IMR-90 (cell line): ENCODE measurements at regions not wholly inside any gene's neighbourhood (a gene's known extent, or its start where the extent isn't known, plus 50 kb on each side); places are given as distances from the start of the nearest gene placed in this dataset.

ENCODE experiments used
- ATAC-seq: fragments of 200-7000 bp; cut with Tn5 transposase; 2 replicates; pipeline ENCODE4 v1.9.1; 2020; ENCODE audit warnings: low read depth, mild to moderate bottlenecking, moderate library complexity
- BruUV-seq: library from RNA; stranded (reverse); fragments of 400-500 nt; replicated peaks from 2 replicates; lab custom pipeline; 2021; lab: Mats Ljungman, UMichigan
- CTCF ChIA-PET: fragments of 300-600 bp; formaldehyde crosslinking; extraction: SDS; loops from one replicate; lab custom pipeline; 2021; ENCODE audit warnings: antibody characterized with exemption; lab: Yijun Ruan, JAX
- POLR2A ChIA-PET: fragments of 300-600 bp; sonication (Branson Sonifier 250); formaldehyde crosslinking; loops from one replicate; lab custom pipeline; 2022; ENCODE audit warnings: antibody characterized with exemption; ENCODE audit not compliant: unreplicated experiment; lab: Charles Lee
- DNase-seq: peaks from one replicate; pipeline ENCODE4 v3.0.0; 2013
- H2AFZ ChIP-seq: replicated peaks from 2 replicates; pipeline ENCODE3; 2013; ENCODE audit warnings: low read length, mild to moderate bottlenecking; ENCODE audit not compliant: poor library complexity
- H2AK5ac ChIP-seq: 2 replicates; pipeline ENCODE4 v1.6.1; 2013; ENCODE audit warnings: low read depth, low read length, inconsistent platforms
- H2AK9ac ChIP-seq: replicated peaks from 2 replicates; pipeline ENCODE3; 2013; ENCODE audit warnings: mild to moderate bottlenecking, low read depth, low read length, moderate library complexity; ENCODE audit not compliant: poor library complexity
- H2BK120ac ChIP-seq: 2 replicates; pipeline ENCODE4 v1.6.1; 2013; ENCODE audit warnings: low read depth, low read length, inconsistent platforms
- H2BK15ac ChIP-seq: 3 replicates; pipeline ENCODE4 v1.6.1; 2013; ENCODE audit warnings: low read depth, low read length, inconsistent platforms
- H2BK20ac ChIP-seq: 2 replicates; pipeline ENCODE4 v1.6.1; 2013; ENCODE audit warnings: low read depth, mild to moderate bottlenecking, inconsistent platforms, low read length, moderate library complexity
- H2BK5ac ChIP-seq: 2 replicates; pipeline ENCODE4 v1.6.1; 2013; ENCODE audit warnings: mild to moderate bottlenecking, low read depth, low read length, inconsistent platforms; ENCODE audit not compliant: poor library complexity, severe bottlenecking
- H3K14ac ChIP-seq: replicated peaks from 2 replicates; pipeline ENCODE4 v1.6.1; 2013; ENCODE audit warnings: low read depth, low read length, inconsistent platforms
- H3K18ac ChIP-seq: 2 replicates; pipeline ENCODE4 v1.6.1; 2013; ENCODE audit warnings: low read depth, low read length, control low read depth
- H3K23ac ChIP-seq: 2 replicates; pipeline ENCODE4 v1.6.1; 2013; ENCODE audit warnings: low read depth, low read length, inconsistent platforms
- H3K27ac ChIP-seq: 2 replicates; pipeline ENCODE4 v1.5.1; 2013; ENCODE audit warnings: mild to moderate bottlenecking, control low read depth, low read length; ENCODE audit not compliant: insufficient read depth
- H3K27me3 ChIP-seq: 2 replicates; pipeline ENCODE4 v1.6.1; 2013; ENCODE audit warnings: low read length; ENCODE audit not compliant: control insufficient read depth, insufficient read depth
- H3K36me3 ChIP-seq: 2 replicates; pipeline ENCODE4 v1.6.1; 2013; ENCODE audit warnings: low read length, mixed read lengths; ENCODE audit not compliant: control insufficient read depth, insufficient read depth
- H3K4ac ChIP-seq: 2 replicates; pipeline ENCODE4 v1.6.1; 2013; ENCODE audit warnings: low read depth, low read length, inconsistent platforms
- H3K4me1 ChIP-seq: 2 replicates; pipeline ENCODE4 v1.6.1; 2013; ENCODE audit warnings: low read length, mixed read lengths; ENCODE audit not compliant: control insufficient read depth, insufficient read depth
- H3K4me2 ChIP-seq: 2 replicates; pipeline ENCODE4 v1.6.1; 2013; ENCODE audit warnings: low read depth, mild to moderate bottlenecking, control low read depth, low read length, moderate library complexity
- H3K4me3 ChIP-seq: 2 replicates; pipeline ENCODE4 v1.5.1; 2013; ENCODE audit warnings: low read depth, mild to moderate bottlenecking, control low read depth, low read length, moderate library complexity; ENCODE audit not compliant: insufficient read depth
- H3K56ac ChIP-seq: 2 replicates; pipeline ENCODE4 v1.6.1; 2013; ENCODE audit warnings: low read length, inconsistent platforms; ENCODE audit not compliant: insufficient read depth; ENCODE audit errors: extremely low read depth
- H3K79me1 ChIP-seq, 2 experiments: 2 replicates each; pipeline ENCODE4 v1.6.1; 2013; ENCODE audit warnings: low read length in 2 of 2, inconsistent platforms in 1 of 2, low read depth in 1 of 2
- H3K9ac ChIP-seq: 2 replicates; pipeline ENCODE4 v1.6.1; 2013; ENCODE audit warnings: low read depth, low read length, control low read depth
- H3K9me1 ChIP-seq: 2 replicates; pipeline ENCODE4 v1.6.1; 2013; ENCODE audit warnings: low read length, inconsistent platforms; ENCODE audit not compliant: insufficient read depth
- H3K9me3 ChIP-seq: 2 replicates; pipeline ENCODE4 v1.6.1; 2013; ENCODE audit warnings: low read length; ENCODE audit not compliant: control insufficient read depth, insufficient read depth
- H4K20me1 ChIP-seq: 2 replicates; pipeline ENCODE4 v1.6.1; 2013; ENCODE audit warnings: low read length, inconsistent platforms; ENCODE audit not compliant: insufficient read depth
- H4K5ac ChIP-seq: 2 replicates; pipeline ENCODE4 v1.6.1; 2013; ENCODE audit warnings: mild to moderate bottlenecking, low read depth, low read length, control low read depth
- H4K8ac ChIP-seq, 2 experiments: 2 replicates each; pipeline ENCODE4 v1.6.1; 2013; ENCODE audit warnings: low read depth in 2 of 2, low read length in 2 of 2, control low read depth in 1 of 2, inconsistent platforms in 1 of 2
- H4K91ac ChIP-seq: 2 replicates; pipeline ENCODE4 v1.6.1; 2013; ENCODE audit warnings: low read depth, low read length, inconsistent platforms; ENCODE audit not compliant: insufficient read depth
- MAFK ChIP-seq: IDR thresholded peaks from 2 replicates; pipeline ENCODE4 v1.6.1; 2012; ENCODE audit warnings: low read depth, low read length, improper control_type of control experiment
- POLR2A ChIP-seq: IDR thresholded peaks from 2 replicates; pipeline ENCODE4 v1.6.1; 2012; ENCODE audit warnings: mild to moderate bottlenecking, low read depth, low read length
- dilution Hi-C: fragments of 300-500 bp; cut with HindIII; formaldehyde crosslinking; loops from one replicate; pipeline ENCODE4 v1.14.3; 2018; ENCODE audit warnings: low sequenced_read_pairs; ENCODE audit not compliant: unreplicated experiment
- in situ Hi-C: fragments of 300-500 bp; cut with MboI; formaldehyde crosslinking; loops from 3 replicates; pipeline ENCODE4 v1.14.3; 2019; ENCODE audit warnings: low sequenced_read_pairs, inconsistent platforms, mixed read lengths
- intact Hi-C: fragments of 100-400 bp; cut with micrococcal nuclease; formaldehyde crosslinking; loops from 2 replicates; pipeline ENCODE4 v1.10.0; 2022

- no peak overlapping the region for H3K56ac ChIP-seq
- H4K91ac ChIP-seq, result no peak overlapping the region
- no peak overlapping the region for H4K5ac ChIP-seq
- no peaks in the 10 kb centered on the region for H3K9me1 ChIP-seq
- H4K8ac ChIP-seq, result no peak overlapping the region
- H2BK15ac ChIP-seq, result no peak overlapping the region
- POLR2A ChIA-PET, result no interaction called here
- H3K4me1 ChIP-seq, result no peaks in the 10 kb centered on the region
- DNase-seq (no peak), ATAC-seq (no peak)
- no peak overlapping the region for H3K14ac ChIP-seq
- H3K4me2 ChIP-seq, result no peak overlapping the region
- H2BK20ac ChIP-seq, result no peak overlapping the region
- H2AK5ac ChIP-seq, result no peak overlapping the region
- H4K20me1 ChIP-seq, result no peaks in the 10 kb centered on the region
- dilution Hi-C loops (no loop called here), in situ Hi-C loops (no loop called here), intact Hi-C loops (no loop called here)
- no peak overlapping the region for H3K27ac ChIP-seq
- H2BK120ac ChIP-seq, result no peak overlapping the region
- no peak overlapping the region for H3K4me3 ChIP-seq
- H3K36me3 ChIP-seq, result no peaks in the 10 kb centered on the region
- no peak overlapping the region for H3K4ac ChIP-seq
- H2AK9ac ChIP-seq, result no peak overlapping the region
- H3K23ac ChIP-seq, result no peak overlapping the region
- no peak overlapping the region for H2AFZ ChIP-seq
- H2BK5ac ChIP-seq, result no peak overlapping the region
- CTCF ChIA-PET, result no interaction called here
- H3K27me3 ChIP-seq, result no peaks in the 10 kb centered on the region
- H3K18ac ChIP-seq, result no peak overlapping the region
- no TSS peak for BruUV-seq
- H3K9ac ChIP-seq, result no peak overlapping the region
- no peaks in the 10 kb centered on the region for H3K9me3 ChIP-seq
- peak; percentile 97 for TF ChIP-seq MAFK
- no peak for TF ChIP-seq POLR2A
- H3K79me1 ChIP-seq, result no peaks in the 10 kb centered on the region
Observed at GRCh38 chr5:135683189-135683588, 104.4 kb upstream of the CXCL14 start.
